A549 (cell line): ENCODE measurements at regions not wholly inside any gene's neighbourhood (a gene's known extent, or its start where the extent isn't known, plus 50 kb on each side); places are given as distances from the start of the nearest gene placed in this dataset.

Source experiments
- ATAC-seq, 2 experiments: fragments of 200-7000 bp in 1 of 2; fragments of >200 bp in 1 of 2; cut with Nextera tagmentation in 1 of 2; cut with Tn5 transposase in 1 of 2; 3 replicates each; pipeline versions ENCODE4 v1.8.0 to v1.9.1; 2018 to 2020; ENCODE audit warnings: mild to moderate bottlenecking in 1 of 2, moderate library complexity in 1 of 2
- CTCF ChIA-PET: fragments of 300-600 bp; sonication (Branson Sonifier 250); formaldehyde crosslinking; extraction: SDS; loops from one replicate; lab custom pipeline; 2021; ENCODE audit warnings: antibody characterized with exemption, inconsistent platforms; lab: Yijun Ruan, JAX
- POLR2A ChIA-PET: fragments of 350-600 bp; formaldehyde crosslinking; extraction: SDS; loops from one replicate; lab custom pipeline; 2021; ENCODE audit warnings: antibody characterized with exemption, inconsistent platforms; lab: Yijun Ruan, JAX
- DNase-seq, 2 experiments: peaks; one replicate each; pipeline versions ENCODE4 v3.0.0 to v3.0.0-alpha.2; 2011 to 2016; ENCODE audit warnings: low read depth in 1 of 2, low spot score in 1 of 2
- FAIRE-seq: peaks from 2 replicates; lab custom pipeline; 2011; peaks lifted over from hg19 to GRCh38; lab: Jason Lieb, UNC
- H3K27ac ChIP-seq, 2 experiments: fragments of >200 bp; sonication (Bioruptor Twin); formaldehyde crosslinking; 3 replicates each; pipeline ENCODE4 v1.5.1; 2016 to 2017
- H3K4me1 ChIP-seq: fragments of >200 bp; sonication (Bioruptor Twin); formaldehyde crosslinking; 3 replicates; pipeline ENCODE4 v1.6.1; 2016
- H3K4me2 ChIP-seq: fragments of >200 bp; sonication (Bioruptor Twin); formaldehyde crosslinking; 3 replicates; pipeline ENCODE4 v1.6.1; 2016
- H3K4me3 ChIP-seq: fragments of >200 bp; sonication (Bioruptor Twin); formaldehyde crosslinking; 3 replicates; pipeline ENCODE4 v1.5.1; 2016
- H3K9me3 ChIP-seq: fragments of >200 bp; sonication (Bioruptor Twin); formaldehyde crosslinking; 3 replicates; pipeline ENCODE4 v1.6.1; 2016
- CBX8 ChIP-seq: fragments of 200-600 bp; sonication (generic); IDR thresholded peaks from 2 replicates; pipeline ENCODE4 v1.6.1; 2016
- CEBPB ChIP-seq, 2 experiments: fragments of >200 bp in 1 of 2; sonication (Bioruptor Twin) in 1 of 2; formaldehyde crosslinking in 1 of 2; IDR thresholded peaks; 2 replicates each; pipeline ENCODE4 v1.6.1; 2012 to 2016
- FOSB ChIP-seq: fragments of 250-450 bp; sonication (Bioruptor Pico); IDR thresholded peaks from 2 replicates; pipeline ENCODE4 v1.5.0; 2020; ENCODE audit warnings: mild to moderate bottlenecking, moderate library complexity
- FOXS1 ChIP-seq: fragments of 250-450 bp; sonication (Bioruptor Pico); IDR thresholded peaks from 2 replicates; pipeline ENCODE4 v1.5.0; 2020; ENCODE audit warnings: mild to moderate bottlenecking, moderate library complexity
- HOXB5 ChIP-seq: fragments of 250-450 bp; sonication (Bioruptor Pico); IDR thresholded peaks from 2 replicates; pipeline ENCODE4 v1.5.0; 2020; ENCODE audit warnings: mild to moderate bottlenecking, moderate library complexity
- JUNB ChIP-seq: fragments of >200 bp; sonication (Bioruptor Twin); formaldehyde crosslinking; IDR thresholded peaks from 2 replicates; pipeline ENCODE4 v1.6.1; 2016
- MYC ChIP-seq: IDR thresholded peaks from 2 replicates; pipeline ENCODE4 v1.6.1; 2012; ENCODE audit warnings: mild to moderate bottlenecking, inconsistent platforms, low read length, improper control_type of control experiment, borderline replicate concordance
- SMC3 ChIP-seq: fragments of >200 bp; sonication (Bioruptor Twin); formaldehyde crosslinking; IDR thresholded peaks from 3 replicates; pipeline ENCODE4 v1.6.1; 2018; ENCODE audit warnings: inconsistent platforms
- SREBF2 ChIP-seq: fragments of 450-650 bp; IDR thresholded peaks from 2 replicates; pipeline ENCODE4 v1.6.1; 2014; ENCODE audit warnings: mild to moderate bottlenecking, moderate library complexity
- TP53 ChIP-seq: fragments of 250-450 bp; sonication (Bioruptor Pico); IDR thresholded peaks from 2 replicates; pipeline ENCODE4 v1.5.0; 2021; ENCODE audit warnings: mild to moderate bottlenecking, moderate library complexity
- ZC3H11A ChIP-seq: fragments of 450-650 bp; IDR thresholded peaks from 2 replicates; pipeline ENCODE4 v1.6.1; 2014; ENCODE audit warnings: antibody characterized with exemption, mild to moderate bottlenecking
- ZNF302 ChIP-seq: fragments of 250-450 bp; sonication (Bioruptor Pico); IDR thresholded peaks from 2 replicates; pipeline ENCODE4 v1.9.0; 2021; ENCODE audit warnings: inconsistent platforms, mild to moderate bottlenecking, moderate library complexity
- ZSCAN20 ChIP-seq: fragments of 250-450 bp; sonication (Bioruptor Pico); IDR thresholded peaks from 2 replicates; pipeline ENCODE4 v1.8.0; 2022; ENCODE audit warnings: mild to moderate bottlenecking, moderate library complexity
- WGBS: methylation state at CpG from one replicate; pipeline ENCODE4 v1.1.6; 2017; ENCODE audit errors: missing lambda C conversion rate; 5-methylcytosine and 5-hydroxymethylcytosine counted together
- TF ChIP-seq, protein P1 (sequence below): fragments of >200 bp; sonication (Bioruptor Twin); formaldehyde crosslinking; IDR thresholded peaks from 3 replicates; pipeline ENCODE4 v1.5.1; 2016
- TF ChIP-seq, protein P2 (sequence below): IDR thresholded peaks from 2 replicates; pipeline ENCODE4 v1.6.1; 2012

DNA sequence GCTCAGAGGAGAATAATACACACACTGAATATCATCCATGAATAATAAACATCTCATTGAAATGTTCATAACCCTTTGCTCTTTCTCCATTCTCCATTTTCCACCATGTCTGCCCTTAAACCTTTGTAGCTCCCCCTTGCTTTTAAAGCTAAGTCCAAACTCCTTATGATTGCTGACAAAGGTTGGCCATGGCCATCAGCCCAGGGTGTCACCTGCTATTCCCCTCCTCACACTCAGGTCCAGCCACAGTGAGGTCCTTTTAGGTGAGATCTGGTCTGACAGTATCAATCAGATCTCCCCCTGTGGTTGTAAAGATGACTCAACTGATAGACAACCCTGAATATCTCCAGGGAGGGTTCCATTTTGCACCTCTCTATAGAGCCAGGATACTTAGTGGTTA lies 181.5 kb upstream of the PDE1C start:
- FAIRE-seq (no peak), ATAC-seq (no peak), DNase-seq (no peak)
- ChIA-PET POLR2A (no interaction called here), CTCF (no interaction called here)
- Histone ChIP-seq H3K27ac (no peak overlapping the region), H3K4me2 (no peak overlapping the region), H3K4me3 (no peak overlapping the region), H3K9me3 (no peaks in the 10 kb centered on the region), H3K4me1 (no peaks in the 10 kb centered on the region)
- TF ChIP-seq TP53 (CRISPR knock-in tag) (no peak), CBX8 (no peak), SREBF2 (no peak)

DNA sequence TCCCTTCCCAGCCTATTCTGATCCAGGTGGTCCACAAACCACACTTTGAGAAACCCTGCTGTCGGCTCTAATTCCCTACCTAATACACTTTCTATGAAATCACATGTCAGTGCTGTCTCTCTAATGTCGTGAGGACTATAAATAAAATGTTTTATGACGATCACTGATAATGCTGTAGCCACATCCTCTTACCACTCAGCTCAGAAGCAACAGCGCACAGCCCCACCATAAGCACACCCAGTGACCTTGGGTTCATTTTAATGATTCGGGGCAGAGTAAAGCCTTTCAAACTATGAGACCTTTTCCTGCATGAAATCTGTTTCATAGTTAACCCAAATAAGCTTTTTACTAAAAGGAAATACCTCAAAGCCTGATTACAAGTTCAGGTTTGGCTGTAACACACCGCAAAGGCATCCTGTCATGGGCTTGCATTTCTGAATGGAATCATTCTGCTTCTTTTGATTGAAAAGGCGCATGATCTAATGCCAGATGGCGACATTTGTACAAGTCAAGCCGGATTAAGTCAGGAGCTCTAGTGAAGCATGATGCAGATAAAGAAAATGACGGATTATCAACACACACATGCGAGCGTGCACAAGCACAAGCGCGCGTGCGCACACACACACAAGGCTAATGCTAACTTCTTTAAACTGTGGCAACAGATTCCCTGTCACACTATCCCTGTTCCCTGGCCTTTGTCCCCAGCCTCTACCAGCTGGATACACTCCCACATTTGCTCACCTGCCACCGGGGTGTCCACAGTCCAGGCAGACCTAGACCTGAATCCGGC lies 180.5 kb upstream of the PDE1C start:
- CTCF ChIA-PET, result interaction anchor here (0.8 to 1.2 kb wide), 2 partner anchors 11 kb away, joined by 3 to 4 read pairs; no protein-coding TSS in a partner anchor
- Histone ChIP-seq H3K4me2 (no peak overlapping the region), H3K9me3 (no peaks in the 10 kb centered on the region), H3K27ac (no peak overlapping the region), H3K4me3 (no peak overlapping the region), H3K4me1 (no peaks in the 10 kb centered on the region)
- WGBS, result 51% methylated on average over 18 of the region's 18 CpGs
- POLR2A ChIA-PET, result no interaction called here
- DNase-seq, result no peak
- no peak for ATAC-seq
- FAIRE-seq, result no peak
- TF ChIP-seq SMC3, result no peak
- TF ChIP-seq MYC, result no peak

DNA sequence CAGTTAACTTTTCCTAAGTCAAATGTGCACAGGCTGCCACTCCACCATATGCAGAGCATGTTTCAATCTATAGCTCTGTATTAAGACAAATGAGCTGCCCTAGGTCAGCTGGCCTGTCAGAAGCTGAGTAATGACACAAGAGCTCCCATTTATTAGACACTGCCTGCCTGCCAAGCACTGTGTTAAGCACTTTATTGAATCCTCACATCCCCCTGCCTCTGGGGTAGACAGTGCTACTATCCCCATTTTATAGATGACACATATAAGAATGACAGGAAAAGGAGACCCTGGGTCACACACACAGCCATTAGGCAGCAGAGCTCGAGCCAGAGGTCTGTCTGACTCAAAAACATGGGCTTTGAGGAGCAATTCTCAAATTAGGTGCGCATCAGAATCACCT lies 179.8 kb upstream of the PDE1C start:
- ATAC-seq, result no peak

DNA sequence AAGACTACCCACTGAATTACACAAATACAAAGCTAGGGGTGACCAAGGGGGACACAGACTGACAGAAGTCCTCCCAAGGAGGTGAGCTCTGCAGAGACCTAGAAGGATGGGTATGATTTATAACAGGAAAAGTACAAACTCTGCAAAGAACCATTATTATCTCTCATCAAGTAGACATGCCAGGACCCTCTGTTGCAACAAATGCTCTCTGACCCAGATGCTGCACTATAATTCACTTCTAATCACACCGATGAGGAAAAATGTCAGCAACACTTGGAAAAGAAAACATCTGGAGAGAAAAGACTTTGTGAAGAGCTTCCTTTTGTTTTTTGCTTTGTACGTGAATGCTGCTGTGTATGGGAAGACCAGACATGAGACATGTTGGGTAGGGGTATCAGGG lies 178.3 kb upstream of the PDE1C start:
- no peaks in the 10 kb centered on the region for H3K9me3 ChIP-seq
- POLR2A ChIA-PET, result no interaction called here
- H3K4me2 ChIP-seq, result no peak overlapping the region
- H3K4me3 ChIP-seq, result no peak overlapping the region
- DNase-seq (no peak), FAIRE-seq (no peak), ATAC-seq (no peak)
- no peaks in the 10 kb centered on the region for H3K4me1 ChIP-seq
- H3K27ac ChIP-seq, result no peak overlapping the region
- no peak for TF ChIP-seq CEBPB (IDR thresholded peaks at IDR 0.05)
- TF ChIP-seq ZC3H11A, result no peak
- TF ChIP-seq FOXS1 (CRISPR knock-in tag), result no peak
- no peak for TF ChIP-seq ZSCAN20 (CRISPR knock-in tag)
- no peak for TF ChIP-seq ZNF302 (CRISPR knock-in tag)
- no peak for TF ChIP-seq JUNB
- TF ChIP-seq, protein P1, sequence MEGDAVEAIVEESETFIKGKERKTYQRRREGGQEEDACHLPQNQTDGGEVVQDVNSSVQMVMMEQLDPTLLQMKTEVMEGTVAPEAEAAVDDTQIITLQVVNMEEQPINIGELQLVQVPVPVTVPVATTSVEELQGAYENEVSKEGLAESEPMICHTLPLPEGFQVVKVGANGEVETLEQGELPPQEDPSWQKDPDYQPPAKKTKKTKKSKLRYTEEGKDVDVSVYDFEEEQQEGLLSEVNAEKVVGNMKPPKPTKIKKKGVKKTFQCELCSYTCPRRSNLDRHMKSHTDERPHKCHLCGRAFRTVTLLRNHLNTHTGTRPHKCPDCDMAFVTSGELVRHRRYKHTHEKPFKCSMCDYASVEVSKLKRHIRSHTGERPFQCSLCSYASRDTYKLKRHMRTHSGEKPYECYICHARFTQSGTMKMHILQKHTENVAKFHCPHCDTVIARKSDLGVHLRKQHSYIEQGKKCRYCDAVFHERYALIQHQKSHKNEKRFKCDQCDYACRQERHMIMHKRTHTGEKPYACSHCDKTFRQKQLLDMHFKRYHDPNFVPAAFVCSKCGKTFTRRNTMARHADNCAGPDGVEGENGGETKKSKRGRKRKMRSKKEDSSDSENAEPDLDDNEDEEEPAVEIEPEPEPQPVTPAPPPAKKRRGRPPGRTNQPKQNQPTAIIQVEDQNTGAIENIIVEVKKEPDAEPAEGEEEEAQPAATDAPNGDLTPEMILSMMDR, result no peak
- no peak for TF ChIP-seq MYC
- TF ChIP-seq CBX8, result no peak
- CTCF ChIA-PET, result no interaction called here
- 4% methylated on average over 2 of the region's 2 CpGs for WGBS

More for the DNA sequence above, 179.8 kb upstream of the PDE1C start:
- Histone ChIP-seq H3K9me3 (no peaks in the 10 kb centered on the region), H3K4me3 (no peak overlapping the region), H3K4me2 (no peak overlapping the region), H3K27ac (no peak overlapping the region), H3K4me1 (no peaks in the 10 kb centered on the region)
- no peak for DNase-seq
- ChIA-PET POLR2A (no interaction called here), CTCF (interaction anchor here (1.2 kb wide), 1 partner anchor 10 kb away, joined by 4 read pairs; no protein-coding TSS in a partner anchor)
- no peak for FAIRE-seq
- 0% methylated on average over 2 of the region's 2 CpGs for WGBS
- TF ChIP-seq HOXB5 (CRISPR knock-in tag), result no peak
- TF ChIP-seq, protein P2, sequence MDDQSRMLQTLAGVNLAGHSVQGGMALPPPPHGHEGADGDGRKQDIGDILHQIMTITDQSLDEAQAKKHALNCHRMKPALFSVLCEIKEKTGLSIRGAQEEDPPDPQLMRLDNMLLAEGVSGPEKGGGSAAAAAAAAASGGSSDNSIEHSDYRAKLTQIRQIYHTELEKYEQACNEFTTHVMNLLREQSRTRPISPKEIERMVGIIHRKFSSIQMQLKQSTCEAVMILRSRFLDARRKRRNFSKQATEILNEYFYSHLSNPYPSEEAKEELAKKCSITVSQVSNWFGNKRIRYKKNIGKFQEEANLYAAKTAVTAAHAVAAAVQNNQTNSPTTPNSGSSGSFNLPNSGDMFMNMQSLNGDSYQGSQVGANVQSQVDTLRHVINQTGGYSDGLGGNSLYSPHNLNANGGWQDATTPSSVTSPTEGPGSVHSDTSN, result no peak
- no peak for TF ChIP-seq CBX8
- TF ChIP-seq FOSB (CRISPR knock-in tag), result no peak
